GM13977 (cell line): ENCODE measurements at regions not wholly inside any gene's neighbourhood (a gene's known extent, or its start where the extent isn't known, plus 50 kb on each side); places are given as distances from the start of the nearest gene placed in this dataset.

Experiments used
- DNase-seq: peaks from one replicate; pipeline ENCODE4 v3.0.0; 2012; ENCODE audit warnings: low spot score
- in situ Hi-C: fragments of 300-500 bp; cut with MboI; formaldehyde crosslinking; loops from one replicate; pipeline ENCODE4 v1.12.0; 2022; ENCODE audit warnings: low sequenced_read_pairs, low pct_unique_long_range_greater_than_20kb, mixed read lengths, inconsistent platforms; ENCODE audit not compliant: unreplicated experiment
- TF ChIP-seq, protein P1 (sequence below): IDR thresholded peaks from 2 replicates; pipeline ENCODE4 v1.5.1; 2012; ENCODE audit warnings: mild to moderate bottlenecking, control low read depth; ENCODE audit not compliant: insufficient read depth; ENCODE audit errors: extremely low read depth, missing control alignments

DNA sequence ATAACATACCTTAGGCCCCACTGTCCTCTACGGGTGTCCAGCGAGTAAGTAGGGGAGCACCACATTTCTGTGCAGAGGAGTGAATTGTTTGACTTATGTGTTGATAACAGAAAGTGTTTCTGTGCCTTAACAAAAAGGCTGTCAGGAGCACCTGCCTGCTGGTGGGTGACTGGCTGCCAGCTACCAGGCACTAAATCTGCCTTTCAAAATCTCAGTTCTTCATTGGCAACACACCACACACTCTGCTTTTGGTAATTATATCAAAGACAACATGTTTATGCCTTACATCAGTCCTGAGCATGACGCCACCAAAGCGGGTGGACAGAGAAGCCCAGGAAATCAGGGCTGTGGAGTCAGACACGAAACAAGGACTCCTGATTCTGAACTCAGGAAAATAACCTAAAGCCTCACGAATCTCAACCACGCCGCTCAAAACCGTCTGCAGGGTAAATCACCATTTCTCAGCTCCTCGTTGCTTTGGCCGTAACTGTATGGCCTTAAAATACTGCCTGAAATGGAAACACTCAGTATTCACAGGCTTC lies 105.2 kb upstream of the SOX1 start:
- TF ChIP-seq, protein P1, sequence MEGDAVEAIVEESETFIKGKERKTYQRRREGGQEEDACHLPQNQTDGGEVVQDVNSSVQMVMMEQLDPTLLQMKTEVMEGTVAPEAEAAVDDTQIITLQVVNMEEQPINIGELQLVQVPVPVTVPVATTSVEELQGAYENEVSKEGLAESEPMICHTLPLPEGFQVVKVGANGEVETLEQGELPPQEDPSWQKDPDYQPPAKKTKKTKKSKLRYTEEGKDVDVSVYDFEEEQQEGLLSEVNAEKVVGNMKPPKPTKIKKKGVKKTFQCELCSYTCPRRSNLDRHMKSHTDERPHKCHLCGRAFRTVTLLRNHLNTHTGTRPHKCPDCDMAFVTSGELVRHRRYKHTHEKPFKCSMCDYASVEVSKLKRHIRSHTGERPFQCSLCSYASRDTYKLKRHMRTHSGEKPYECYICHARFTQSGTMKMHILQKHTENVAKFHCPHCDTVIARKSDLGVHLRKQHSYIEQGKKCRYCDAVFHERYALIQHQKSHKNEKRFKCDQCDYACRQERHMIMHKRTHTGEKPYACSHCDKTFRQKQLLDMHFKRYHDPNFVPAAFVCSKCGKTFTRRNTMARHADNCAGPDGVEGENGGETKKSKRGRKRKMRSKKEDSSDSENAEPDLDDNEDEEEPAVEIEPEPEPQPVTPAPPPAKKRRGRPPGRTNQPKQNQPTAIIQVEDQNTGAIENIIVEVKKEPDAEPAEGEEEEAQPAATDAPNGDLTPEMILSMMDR, result no peak
- in situ Hi-C loops, result no loop called here
- DNase-seq, result no peak

DNA sequence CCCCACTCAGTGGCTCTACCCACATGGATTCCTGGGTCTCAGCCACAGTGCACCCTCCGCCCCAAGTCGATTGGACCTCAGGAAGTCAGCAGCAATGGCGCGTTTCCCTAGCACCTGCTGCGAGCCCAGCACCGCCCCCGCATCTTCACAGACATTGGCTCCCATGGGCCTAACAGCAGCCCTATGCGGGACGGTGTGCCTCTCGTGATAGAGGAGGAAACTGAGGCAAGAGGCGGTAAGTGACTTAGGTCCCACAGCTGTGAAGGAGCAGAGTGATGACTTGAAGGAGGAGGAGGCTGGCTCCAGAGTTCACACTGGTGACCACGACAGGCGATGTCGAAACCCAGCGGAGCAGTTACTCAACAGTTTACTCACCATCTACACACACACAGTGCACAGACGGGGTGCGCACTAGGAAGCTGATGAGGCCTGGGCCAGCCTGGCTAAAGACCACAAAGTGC lies 104.5 kb upstream of the SOX1 start:
- TF ChIP-seq, protein P1, result no peak
- DNase-seq, result no peak
- in situ Hi-C loops, result no loop called here

DNA sequence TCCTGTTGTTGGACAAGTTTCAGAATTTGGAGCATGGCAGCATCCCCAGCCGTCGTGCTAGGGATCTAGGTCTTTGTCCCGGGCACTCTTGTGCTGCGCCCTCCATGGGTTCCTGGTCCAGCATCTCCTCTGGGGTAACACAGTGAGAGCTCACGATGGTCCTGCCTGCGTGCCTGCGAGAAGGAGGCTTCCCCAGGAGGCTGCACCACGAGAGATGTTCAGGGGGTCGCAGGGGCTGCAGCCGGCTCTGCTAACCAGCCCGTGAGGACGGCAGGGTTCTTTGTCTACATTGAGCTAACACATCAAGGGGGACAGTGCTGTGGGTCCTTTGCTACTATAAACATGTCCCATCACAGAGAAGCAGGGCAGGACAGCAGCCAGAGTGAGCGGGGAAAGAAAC lies 103.9 kb upstream of the SOX1 start:
- no peak for DNase-seq
- in situ Hi-C loops, result no loop called here
- TF ChIP-seq, protein P1, result no peak

DNA sequence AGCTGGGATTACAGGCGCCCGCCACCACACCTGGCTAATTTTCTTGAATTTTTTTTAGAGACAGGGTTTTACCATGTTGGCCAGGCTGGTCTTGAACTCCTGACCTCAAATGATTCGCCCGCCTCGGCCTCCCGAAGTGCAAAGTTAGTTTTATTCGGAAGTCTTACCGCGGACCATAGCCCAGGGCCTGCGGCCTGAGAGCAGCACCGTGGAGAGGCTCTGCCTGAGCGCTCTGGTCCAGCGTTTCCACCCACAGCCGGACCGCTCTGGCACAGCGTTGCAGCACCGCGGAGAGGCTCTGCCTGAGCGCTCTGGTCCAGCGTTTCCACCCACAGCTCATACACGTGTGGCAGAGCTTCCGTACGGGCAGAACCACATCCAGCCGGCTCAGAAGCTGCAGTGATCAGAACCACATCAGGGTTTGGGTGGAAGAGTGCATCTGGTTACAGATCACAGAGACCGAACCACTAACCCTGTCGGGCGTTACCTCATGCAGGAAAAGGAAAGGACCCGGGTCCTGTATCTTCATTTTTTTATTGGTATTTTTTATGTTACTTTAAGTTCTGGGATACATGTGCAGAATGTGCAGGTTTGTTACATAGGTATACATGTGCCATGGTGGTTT lies 102.4 kb upstream of the SOX1 start:
- TF ChIP-seq, protein P1, result no peak
- in situ Hi-C loops, result no loop called here
- DNase-seq, result no peak

DNA sequence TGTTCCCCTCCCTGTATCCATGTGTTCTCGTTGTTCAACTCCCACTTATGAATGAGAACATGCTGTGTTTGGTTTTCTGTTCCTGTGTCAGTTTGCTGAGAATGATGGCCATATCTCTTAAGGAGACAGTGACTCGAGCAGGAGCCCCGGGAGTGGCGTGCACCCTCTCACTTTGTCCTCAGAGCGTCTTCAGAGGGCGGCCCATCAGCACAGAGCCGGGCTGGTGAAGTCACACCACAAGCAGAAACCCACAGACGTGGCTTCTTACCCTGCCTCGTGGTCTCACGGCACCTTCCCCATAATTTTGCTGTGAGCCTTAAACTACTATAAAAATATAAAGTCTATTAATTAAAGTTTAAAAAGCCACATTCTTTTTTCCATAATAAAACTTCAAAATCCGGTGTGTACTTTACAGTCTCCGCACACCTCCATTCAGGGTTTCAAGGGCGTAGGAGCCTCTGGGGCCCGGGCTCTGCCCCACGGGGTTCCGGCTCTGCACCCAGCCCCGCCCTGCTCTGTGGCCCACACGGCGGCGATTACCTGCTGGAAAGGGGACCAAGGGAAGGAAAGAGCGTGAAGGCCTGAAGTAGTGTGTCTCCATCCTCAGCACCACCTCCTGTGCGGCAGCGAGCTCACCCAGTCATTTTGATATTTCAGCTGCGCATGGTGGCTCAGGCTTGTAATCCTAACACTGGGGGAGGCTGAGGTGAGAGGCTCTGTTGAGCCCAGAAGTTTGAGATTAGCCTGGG lies 101.3 kb upstream of the SOX1 start:
- TF ChIP-seq, protein P1, result no peak
- in situ Hi-C loops, result no loop called here
- no peak for DNase-seq

DNA sequence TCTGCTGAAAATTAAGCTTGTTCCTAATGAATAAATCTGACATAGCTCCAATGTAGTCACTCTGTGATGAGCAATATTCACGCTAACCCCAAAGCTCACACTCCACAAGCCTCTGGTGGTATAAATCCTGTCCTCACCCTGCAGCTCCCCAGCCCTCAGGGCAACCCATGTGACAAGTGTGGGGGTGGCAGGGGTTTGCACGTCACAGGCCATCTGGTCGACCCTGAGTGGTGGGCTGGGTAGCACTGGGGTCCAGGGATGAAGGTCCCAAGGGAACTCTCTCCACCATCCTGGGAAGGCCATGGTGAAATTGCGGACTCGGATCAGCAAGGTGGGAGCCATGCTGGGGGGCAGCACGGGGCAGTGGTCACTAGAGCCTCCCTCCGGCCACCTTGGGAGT lies 100.0 kb upstream of the SOX1 start:
- TF ChIP-seq, protein P1, result no peak
- no peak for DNase-seq
- in situ Hi-C loops, result no loop called here
